Peyer's patch (tissue), 4 donors: ENCODE measurements at regions not wholly inside any gene's neighbourhood (a gene's known extent, or its start where the extent isn't known, plus 50 kb on each side); places are given as distances from the start of the nearest gene placed in this dataset.
"Not testable (repeated sequence)": the region's sequence is repeated elsewhere in the genome, so short reads cannot be mapped to it uniquely, and the experiment has no call there.

Source experiments
- CTCF ChIP-seq, 6 experiments: fragments of 450-650 bp in 4 of 6; fragments of 200-600 bp in 2 of 6; sonication (generic) in 1 of 6; IDR thresholded peaks; one replicate each; pipeline ENCODE4 v1.5.1; 2017 to 2019; ENCODE audit warnings: antibody characterized with exemption in 6 of 6, mild to moderate bottlenecking in 3 of 6, moderate library complexity in 1 of 6
- POLR2A ChIP-seq, 2 donors: fragments of 450-650 bp; IDR thresholded peaks; one replicate each; pipeline ENCODE4 v1.5.1; 2017; ENCODE audit warnings: antibody characterized with exemption in 2 of 2, mild to moderate bottlenecking in 2 of 2, moderate library complexity in 2 of 2

DNA sequence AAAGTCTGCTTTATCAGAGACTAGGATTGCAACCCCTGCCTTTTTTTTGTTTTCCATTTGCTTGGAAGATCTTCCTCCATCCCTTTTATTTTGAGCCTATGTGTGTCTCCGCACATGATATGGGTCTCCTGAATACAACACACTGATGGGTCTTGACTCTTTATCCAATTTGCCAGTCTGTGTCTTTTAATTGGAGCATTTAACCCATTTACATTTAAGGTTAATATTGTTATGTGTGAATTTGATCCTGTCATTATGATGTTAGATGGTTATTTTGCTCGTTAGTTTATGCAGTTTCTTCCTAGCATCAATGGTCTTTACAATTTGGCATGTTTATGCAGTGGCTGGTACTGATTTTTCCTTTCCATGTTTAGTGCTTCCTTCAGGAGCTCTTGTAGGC is 84.0 kb upstream of the B3GAT1 start:
- TF ChIP-seq CTCF, POLR2A (IDR thresholded peaks at IDR 0.05): not testable (repeated sequence)
